Right renal cortex interstitium (tissue), 3 donors: ENCODE measurements at regions not wholly inside any gene's neighbourhood (a gene's known extent, or its start where the extent isn't known, plus 50 kb on each side); places are given as distances from the start of the nearest gene placed in this dataset.

Source experiments
- DNase-seq, 3 donors: peaks; one replicate each; pipeline ENCODE4 v3.0.0-alpha.2; 2013; ENCODE audit warnings: low read depth in 3 of 3, low spot score in 2 of 3

- DNase-seq = no peak
Measured at GRCh38 chr5:167629634-167630033, 661.8 kb upstream of the WWC1 start.

DNA sequence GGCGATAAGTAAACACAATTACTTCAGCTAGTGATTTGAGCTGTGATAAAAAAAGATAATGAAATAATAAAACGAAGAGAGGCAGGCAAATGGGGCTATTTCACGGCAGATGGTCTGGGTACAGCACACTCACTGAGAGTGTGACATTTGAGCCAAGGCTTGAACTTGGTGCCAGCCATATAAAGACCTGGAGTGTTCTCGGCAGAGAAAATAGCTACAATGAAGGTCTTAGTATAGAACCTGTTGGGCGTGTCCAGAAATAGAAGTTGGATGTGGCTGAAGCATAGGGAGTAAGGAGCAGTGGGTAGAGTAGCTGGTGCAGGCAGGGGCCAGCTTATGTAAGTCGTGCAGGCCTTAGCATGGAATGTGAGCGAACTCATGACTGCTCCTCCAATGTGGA, 660.3 kb upstream of the WWC1 start:
- DNase-seq = no peak

GRCh38 chr5:167633114-167633513, 658.3 kb upstream of the WWC1 start:
- DNase-seq = no peak

- no peak for DNase-seq
Measured at GRCh38 chr5:167633931-167634341, 657.5 kb upstream of the WWC1 start.

DNA sequence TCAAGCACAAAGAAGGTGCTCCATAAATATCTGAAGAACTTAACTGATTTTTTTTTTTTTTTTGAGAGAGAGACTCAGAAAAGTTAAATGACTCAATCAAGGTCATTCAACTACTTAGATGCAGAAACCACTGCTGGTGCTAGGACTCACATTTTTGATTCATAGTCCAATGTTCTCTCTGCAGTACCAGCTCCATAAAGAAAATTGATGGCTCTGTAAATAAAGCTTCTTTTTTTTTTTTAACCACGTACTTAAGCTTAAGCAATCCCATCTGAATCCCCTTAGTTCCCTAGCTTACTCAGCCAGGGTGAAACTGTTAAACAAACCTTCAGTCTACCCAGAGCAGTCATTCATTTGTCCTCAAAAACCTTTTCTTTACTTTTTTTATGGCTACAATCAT, 657.0 kb upstream of the WWC1 start:
- DNase-seq = no peak

GRCh38 chr5:167638816-167639215, 652.6 kb upstream of the WWC1 start:
- DNase-seq = no peak

GRCh38 chr5:167639273-167639672, 652.2 kb upstream of the WWC1 start:
- DNase-seq = no peak

DNA sequence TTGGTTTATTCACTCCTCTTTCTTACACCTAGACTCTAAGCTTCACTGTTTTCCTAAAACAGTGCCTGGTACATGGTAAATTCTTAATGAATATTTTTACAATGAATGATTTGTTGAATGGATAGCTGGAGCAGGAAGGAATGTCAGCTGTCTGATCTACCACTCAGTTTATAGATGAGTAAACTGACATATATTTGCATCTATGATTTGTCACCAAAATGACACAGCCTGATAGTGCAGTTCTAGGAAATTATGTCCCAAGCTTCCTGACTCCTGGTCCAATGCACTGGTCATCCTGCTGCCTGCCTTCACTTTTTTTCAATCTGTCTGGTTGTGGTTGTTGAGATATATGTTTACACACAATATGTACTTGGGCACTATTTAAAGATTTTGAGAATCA, 651.7 kb upstream of the WWC1 start:
- no peak for DNase-seq

- DNase-seq = no peak
Measured at GRCh38 chr5:167642181-167642580, 649.3 kb upstream of the WWC1 start.

- no peak for DNase-seq
Measured at GRCh38 chr5:167642779-167643517, 648.5 kb upstream of the WWC1 start.

DNA sequence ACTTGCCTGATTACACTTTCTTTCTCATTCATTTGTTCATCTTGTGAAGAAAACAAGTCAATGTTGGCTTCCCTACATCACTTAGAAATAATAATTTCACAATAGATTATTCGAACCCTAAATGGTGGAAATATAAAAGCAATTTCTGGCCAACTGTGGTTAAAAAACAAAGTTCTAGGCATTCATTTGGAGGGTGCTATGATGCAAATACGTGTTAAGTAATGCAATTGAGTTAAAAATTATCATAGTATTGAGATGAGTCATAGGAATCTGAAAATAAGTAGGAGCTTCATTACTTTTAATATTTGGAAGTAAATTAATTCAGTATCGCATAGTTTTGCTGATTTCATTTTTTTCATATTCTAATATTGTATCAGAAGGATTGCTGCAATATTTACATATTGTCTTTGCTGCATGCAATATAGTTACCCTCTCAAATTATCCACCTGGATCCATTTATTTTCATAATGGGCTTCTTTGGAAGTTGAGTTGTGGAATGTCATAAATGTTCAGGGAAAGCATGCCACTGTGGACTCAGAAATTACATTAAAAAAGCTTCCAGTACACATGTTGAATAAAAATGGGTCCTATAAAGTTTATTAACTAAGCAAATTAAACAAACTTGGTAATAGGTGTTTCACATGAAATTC, 647.7 kb upstream of the WWC1 start:
- no peak for DNase-seq

- no peak for DNase-seq
Measured at GRCh38 chr5:167644619-167645018, 646.8 kb upstream of the WWC1 start.

DNA sequence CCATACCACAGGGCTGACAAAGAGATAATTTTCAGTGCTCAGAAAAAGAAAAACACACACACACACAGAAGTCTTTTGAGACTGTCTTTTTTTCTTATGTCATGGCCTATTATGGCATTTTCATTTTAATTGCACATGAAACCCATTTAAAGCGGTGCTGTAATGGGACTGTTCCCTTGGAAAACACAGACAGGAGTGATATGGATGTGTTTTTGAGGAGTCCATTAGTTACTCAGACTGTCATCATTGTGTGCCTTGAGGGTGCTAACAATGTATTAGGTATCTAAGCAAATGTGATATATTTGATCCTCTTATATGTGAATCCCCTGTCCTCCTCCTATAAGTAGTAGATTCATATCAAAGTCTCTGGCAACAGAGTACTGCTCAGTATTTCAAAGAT, 642.0 kb upstream of the WWC1 start:
- no peak for DNase-seq

DNA sequence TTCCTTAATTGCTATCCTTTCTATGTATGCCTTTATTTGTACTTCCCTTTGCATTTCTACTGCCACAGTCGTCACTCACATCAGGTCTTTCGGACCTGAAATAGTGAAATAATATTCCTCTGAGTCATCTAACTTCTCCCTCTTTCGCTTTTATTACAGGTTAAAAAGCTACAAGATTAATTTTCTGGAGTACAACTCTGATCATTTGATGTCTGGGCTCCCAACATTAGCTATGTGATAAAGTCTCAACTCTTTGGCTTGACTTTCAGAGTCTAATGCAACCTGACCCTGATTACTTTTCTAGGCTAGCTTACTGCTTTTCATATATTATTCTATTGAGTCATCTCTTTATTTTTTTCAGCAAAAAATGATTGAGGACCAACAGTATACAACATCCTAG, 638.8 kb upstream of the WWC1 start:
- DNase-seq = no peak

GRCh38 chr5:167653645-167654106, 637.8 kb upstream of the WWC1 start:
- DNase-seq = no peak

- DNase-seq = no peak
Measured at GRCh38 chr5:167657016-167657415, 634.4 kb upstream of the WWC1 start.

DNA sequence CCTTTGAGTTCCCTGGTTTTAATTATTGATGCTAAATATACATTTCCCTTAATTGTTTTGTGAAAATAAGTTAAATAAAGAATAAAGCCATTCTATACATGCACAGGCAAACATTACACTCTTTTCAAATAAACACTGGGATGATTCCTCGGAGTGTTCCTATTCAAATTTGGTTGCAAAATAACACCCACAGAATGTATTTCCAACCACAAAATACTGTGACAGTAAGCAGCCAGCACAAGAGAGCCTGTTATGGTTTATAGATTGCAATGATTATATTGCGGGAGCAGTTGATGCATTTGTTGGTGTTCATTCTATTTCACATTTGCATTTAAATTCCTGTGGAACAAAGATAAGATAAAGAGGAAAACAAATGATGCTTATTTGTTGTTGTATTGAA, 632.6 kb upstream of the WWC1 start:
- DNase-seq = no peak

GRCh38 chr5:167661605-167662004, 629.8 kb upstream of the WWC1 start:
- DNase-seq = no peak

GRCh38 chr5:167664222-167664804, 627.1 kb upstream of the WWC1 start:
- no peak for DNase-seq

DNA sequence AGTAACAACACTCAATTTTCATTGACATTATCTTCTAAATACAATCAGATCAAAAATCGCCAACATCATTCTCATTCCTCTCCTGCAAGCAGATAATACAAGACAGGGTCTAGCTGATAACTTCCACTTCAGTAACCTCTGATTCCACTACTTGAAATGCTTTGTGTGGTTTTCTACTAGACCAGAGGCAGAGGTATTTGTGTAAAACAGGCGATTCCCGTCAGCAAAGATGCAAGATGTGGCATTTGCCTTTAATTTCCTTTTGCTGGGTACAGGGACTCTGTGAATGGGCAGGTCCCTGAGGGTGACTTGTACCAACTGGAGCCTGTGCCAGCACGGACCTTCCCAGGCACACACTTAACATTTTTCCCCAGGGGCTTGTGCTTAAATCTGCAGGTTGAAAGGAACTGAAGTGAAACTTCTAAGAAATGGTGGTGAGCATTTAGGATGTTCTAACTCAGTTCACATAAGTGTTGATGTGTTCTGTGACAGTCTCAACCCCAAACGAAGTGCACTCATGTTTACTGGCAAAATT, 625.5 kb upstream of the WWC1 start:
- DNase-seq = no peak

- DNase-seq = no peak
Measured at GRCh38 chr5:167671176-167671575, 620.3 kb upstream of the WWC1 start.

- DNase-seq = no peak
Measured at GRCh38 chr5:167673942-167674341, 617.5 kb upstream of the WWC1 start.
